Stimulated activated CD4-positive, alpha-beta T cell treated with anti-CD3 and anti-CD28 coated beads, Interleukin-2, amount 100 ng/mL, for 48 hours (primary cell): ENCODE measurements at regions not wholly inside any gene's neighbourhood (a gene's known extent, or its start where the extent isn't known, plus 50 kb on each side); places are given as distances from the start of the nearest gene placed in this dataset.
"Not testable (repeated sequence)": the region's sequence is repeated elsewhere in the genome, so short reads cannot be mapped to it uniquely, and the experiment has no call there.

Experiments used
- DNase-seq, 2 donors: peaks; one replicate each; pipeline ENCODE4 v3.0.0-alpha.2; 2020

DNA sequence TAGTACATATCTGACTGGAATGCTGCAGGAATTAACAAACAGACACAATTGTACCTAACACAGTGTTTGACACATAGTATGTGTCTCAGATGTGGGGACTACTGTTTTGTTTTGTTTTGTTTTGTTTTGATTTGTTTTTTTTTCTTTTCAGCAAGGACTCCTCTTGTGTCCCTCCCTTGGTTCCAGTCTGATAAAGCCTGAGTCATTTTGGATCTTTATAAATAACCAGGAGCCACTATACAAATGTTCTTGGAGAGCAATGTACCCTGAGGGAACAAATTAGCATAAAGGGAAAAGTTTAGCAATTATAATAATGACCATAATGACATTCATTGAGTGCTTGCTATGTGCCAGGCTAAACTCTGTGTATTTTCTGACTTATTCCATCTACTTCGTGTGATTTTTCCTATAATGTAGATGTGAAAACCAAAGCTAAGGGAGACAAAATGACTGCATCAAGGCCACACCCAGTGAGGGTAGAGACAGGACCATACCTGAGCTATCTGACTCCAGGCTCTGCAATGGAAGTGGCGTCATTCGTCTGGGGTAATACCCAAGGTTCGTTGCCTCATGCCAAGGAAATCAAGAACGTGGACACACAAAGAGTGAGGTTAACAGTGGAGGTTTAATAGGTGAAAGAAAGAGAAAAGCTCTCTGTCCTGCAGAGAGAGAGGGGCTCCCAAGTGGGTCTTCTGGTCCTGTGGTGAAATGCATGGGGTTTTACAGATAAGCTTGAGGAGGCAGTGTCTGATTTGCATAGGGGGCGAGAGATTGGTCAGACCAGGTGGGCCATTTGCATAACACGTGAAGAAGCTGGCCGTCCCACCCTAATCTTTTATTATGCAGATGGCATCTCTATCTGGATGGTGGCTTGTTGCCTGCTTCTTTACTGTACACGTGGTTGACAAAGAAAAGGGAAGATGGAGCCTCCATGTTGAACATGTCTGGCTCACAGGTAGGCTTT is 285.5 kb upstream of the SFSWAP start:
- no peak for DNase-seq

- DNase-seq, result no peak
Measured at GRCh38 chr12:131428091-131428685, 282.7 kb upstream of the SFSWAP start.

GRCh38 chr12:131429221-131429620 is 281.7 kb upstream of the SFSWAP start:
- not testable (repeated sequence) for DNase-seq

DNA sequence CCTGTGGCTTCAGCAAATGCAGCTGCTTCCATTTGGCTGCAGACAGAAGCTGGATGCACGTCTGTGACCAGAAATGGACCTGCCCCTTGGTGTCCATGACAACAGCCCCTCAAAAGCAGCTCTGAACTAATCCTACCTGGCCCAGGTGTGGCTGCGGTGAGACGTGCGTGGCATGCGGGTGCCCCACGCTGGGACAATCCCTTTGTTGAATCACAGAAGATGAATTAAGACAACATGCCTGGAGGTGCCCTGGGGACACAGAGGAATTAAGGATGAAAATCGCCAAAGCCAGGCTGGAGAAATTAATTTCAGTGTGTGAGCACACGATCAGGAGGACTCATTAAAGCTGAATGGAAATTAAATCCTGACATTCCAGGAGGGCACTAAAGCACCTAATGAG is 281.2 kb upstream of the SFSWAP start:
- not testable (repeated sequence) for DNase-seq

DNA sequence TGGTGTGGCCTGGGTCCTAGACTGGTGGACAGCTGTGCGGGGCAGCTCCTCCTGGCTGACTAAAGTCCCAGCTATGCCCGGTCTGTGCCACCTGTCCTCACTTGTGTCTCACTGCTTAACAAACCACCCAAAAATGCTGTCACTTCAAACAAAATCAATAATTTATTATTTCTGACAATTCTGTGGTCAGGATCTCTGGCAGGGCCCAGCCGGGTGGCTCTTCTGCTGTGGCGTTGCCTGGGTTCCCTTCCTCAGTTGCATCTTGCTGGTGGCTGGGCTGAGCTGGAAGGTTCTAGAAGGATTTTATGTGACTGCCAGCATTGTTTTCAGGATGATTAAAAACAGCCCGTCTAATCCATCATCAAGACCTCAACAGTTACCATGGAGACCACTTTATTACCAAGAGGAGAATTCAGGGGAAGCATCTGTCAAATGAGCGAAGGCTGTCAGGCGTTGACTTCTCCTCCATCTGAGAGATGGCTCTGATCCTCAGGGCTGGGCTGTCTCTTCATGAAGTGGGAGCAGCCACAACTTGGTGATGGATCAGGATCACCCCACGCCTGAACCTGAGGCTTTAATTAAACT is 280.6 kb upstream of the SFSWAP start:
- DNase-seq, result no peak

- DNase-seq, result not testable (repeated sequence)
Measured at GRCh38 chr12:131431126-131431655, 279.7 kb upstream of the SFSWAP start.

GRCh38 chr12:131432532-131433260 is 278.2 kb upstream of the SFSWAP start:
- DNase-seq, result no peak

- DNase-seq, result no peak
Measured at GRCh38 chr12:131434208-131435125, 276.4 kb upstream of the SFSWAP start.

DNA sequence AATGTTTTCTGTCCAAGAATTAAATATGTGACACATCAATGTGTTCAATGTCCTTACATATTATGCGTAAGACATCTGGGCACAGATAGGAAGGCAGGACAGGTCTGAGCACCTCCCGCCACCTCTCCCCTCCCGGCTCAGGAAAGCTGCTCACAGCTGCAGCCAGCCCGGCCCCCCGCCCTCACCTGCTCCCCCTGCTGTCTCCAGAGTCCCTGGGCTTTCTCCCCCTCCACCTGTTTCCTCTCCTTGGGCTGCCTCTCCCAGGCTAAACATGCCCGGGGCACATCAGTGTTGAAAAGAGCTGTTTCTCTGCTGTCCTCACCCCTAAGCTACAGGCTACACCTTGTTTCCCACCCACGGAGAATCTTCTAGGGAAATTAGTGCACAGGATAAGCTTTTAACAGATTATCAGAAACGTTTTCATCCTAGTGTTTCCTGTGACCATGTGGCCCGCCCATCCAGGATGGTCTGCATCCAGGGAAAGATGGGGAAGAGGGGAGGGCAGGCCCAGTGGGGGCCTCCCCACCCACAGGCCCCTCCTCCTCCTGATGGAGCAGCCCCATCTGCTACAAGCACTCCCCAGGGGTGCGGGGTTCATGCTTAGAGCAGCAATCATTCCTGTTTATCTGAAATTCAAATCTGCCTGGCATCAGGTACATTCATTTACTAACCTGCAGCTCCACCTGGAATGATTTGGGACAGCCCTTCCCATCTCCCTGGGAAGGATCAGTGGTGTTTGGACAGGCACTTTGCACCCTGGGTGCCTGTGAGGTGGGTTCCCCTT is 273.8 kb upstream of the SFSWAP start:
- DNase-seq, result no peak

DNA sequence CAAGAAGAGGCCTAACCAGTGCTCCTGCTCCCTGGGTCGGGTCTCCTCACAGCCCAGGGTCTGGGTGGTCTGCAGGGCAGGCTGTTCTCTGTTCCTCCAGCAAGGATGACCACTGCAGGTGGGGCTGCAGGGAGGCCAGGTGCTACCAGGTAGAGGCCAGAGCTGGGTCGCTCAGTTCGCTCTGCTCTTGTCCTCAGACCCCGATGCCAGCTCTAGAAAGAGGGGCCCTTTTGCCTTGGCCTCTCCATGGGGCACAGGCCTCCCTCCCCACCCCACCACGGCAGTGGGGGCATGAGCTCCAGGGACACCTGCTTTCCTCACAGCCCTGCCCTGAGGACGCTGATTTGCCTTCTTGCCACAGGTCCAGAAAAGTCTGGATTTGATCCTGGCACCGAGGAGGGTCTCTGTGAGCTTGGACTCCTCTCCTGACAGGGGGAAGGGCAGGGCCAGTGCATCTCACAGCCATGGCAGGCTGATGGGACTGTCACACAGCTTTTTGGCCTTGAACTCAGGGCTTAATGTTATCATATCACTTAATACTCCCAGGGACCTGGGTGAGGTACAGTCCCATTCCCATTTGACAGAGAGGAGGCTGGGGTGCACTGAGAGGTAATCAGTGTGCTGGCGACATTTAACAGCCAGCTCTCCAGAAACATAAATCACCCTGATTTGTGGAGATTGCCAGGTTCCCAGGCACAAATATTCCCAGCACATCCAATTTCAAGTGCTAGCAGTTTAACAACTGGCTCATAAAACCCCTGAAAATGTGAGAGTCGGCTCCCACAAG is 273.0 kb upstream of the SFSWAP start:
- no peak for DNase-seq

DNA sequence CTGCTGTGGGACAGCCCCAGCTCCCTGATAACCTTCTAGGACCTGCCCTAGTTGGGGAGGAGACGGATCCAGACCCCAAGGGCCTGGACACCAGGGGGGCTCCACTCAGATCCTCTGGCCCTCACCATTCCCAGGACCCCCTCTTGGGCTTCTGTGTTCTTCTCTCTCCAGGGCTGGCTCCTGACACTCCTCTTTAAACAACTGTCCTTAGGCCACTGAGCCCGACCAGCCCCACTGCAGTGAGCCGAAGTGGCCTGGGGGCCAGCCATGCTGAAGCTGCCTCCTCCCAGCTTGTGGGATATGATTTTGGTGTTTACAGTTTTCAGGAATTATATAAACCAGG is 272.4 kb upstream of the SFSWAP start:
- not testable (repeated sequence) for DNase-seq

DNA sequence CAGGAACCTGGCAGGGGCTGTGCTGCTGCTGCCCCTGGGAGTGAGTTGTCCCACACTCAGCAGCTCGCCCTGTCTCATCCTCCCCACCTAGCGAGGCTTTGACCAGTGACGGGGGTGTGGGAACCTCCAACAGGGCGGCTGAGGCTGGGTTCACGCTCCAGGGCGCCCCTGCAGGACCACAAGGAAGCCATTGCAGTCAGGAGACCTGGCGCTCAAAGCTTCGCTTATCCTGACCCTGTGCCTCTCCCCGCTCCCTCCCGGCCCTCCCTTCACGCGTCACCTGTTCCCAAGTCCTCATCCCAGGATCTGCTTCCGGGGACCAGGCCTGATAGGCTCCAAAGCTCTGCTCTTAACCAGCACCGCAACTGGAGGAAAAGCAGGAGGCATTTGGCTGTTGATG is 272.0 kb upstream of the SFSWAP start:
- no peak for DNase-seq

- DNase-seq, result not testable (repeated sequence)
Measured at GRCh38 chr12:131439752-131440151, 271.1 kb upstream of the SFSWAP start.

GRCh38 chr12:131440209-131441059 is 270.5 kb upstream of the SFSWAP start:
- DNase-seq, result not testable (repeated sequence)

DNA sequence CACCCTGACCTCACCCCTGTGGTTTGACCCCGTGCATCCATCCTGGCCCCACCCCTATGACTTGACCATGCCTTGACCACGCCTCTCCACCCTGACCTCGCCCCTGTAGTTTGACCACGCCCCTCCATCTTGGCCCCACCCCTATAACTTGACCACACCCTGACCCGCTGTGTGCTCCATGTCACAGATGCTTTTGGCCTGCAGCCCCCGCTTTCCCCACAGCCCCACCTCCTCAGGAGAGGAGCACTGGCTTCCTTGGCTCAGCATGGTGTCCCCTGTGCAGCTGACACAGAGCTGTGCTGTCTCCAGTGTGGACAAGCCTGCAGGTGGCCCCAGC is 269.9 kb upstream of the SFSWAP start:
- no peak for DNase-seq

DNA sequence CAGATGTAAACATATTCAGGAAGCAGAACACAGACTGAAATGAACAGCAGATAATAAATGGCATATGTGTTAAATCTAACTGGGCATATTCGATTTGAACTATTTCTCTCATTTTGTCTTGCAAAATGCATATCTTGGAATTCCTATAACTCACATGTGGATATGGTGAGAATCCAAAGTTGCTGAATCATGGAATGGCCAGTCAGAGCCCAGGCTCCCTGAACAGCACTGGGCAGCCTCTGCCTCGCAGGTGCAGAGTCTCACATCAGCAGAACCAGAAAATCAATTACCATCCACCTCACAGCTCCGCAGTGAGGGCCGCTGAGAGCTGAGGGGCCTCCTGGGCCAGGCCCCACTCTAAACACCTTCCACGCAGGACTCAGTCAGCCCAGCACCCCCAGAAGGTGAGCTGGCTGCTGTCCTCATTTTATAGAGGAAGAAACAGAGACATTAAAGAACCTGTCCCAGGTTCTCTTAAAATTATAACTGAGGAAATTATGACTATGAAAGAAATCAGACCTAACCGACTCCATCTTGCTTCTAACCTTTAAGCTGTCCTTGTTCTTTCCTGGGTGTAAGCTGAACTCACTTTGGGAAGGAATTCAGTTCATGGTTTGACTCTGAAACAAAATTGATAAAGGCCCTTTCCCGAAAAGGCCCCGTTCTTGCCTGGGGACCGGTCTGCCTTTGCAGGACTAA is 269.1 kb upstream of the SFSWAP start:
- no peak for DNase-seq

DNA sequence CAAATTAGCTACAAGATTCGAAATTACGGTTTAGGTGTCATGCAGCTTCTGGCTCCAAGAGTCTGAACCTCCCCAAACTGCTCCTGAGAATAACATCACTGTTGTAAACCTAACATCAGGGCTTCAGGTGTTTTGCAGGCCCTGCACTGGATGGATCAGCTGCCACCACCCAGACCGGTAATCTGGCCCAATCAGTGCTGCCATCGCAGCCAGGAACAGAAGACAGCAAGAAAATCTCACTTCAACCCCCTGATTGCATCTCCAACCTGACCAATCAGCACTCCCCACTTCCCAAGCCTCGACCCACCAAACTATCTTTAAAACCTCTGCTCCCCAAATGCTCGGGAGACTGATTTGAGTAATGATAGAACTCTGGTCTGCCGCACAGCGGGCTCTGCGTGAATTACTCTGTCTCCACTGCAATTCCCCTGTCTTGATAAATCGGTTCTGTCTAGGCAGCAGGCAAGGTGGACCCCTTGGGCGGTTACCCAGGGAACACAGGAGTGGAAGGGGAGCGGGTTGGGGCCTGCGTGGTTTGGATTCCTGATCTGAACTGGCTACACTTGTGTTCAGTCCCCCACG is 268.5 kb upstream of the SFSWAP start:
- no peak for DNase-seq
